GM18951 (cell line): ENCODE measurements at regions not wholly inside any gene's neighbourhood (a gene's known extent, or its start where the extent isn't known, plus 50 kb on each side); places are given as distances from the start of the nearest gene placed in this dataset.

Experiments used
- POLR2A ChIP-seq: IDR thresholded peaks from 4 replicates; pipeline ENCODE4 v1.6.1; 2011; ENCODE audit warnings: mild to moderate bottlenecking; ENCODE audit not compliant: insufficient read length, insufficient read depth; ENCODE audit errors: extremely low read depth
- in situ Hi-C: fragments of 300-500 bp; cut with MboI; formaldehyde crosslinking; loops from one replicate; pipeline ENCODE4 v1.12.0; 2022; ENCODE audit warnings: low sequenced_read_pairs, mixed read lengths, inconsistent platforms; ENCODE audit not compliant: unreplicated experiment

DNA sequence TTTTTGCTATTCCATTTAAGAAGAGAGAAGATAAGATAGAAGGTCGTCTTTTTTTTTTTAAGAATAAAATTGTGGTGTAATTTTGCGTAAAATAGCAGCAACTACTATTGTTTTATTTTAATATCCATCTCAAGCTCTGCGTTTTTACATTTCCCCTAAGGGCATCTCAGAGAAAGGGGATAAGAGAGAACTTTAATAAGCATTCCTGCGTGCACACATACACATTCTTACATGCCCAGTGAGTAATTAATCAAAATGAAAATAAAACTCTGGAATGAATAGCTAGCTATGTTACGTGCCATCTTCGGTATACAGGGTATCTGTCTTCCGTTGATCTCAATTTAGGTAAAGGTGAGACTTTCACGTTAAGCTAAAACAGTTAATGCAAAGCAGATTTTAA, 200.3 kb upstream of the TENM3 start:
- no peak for TF ChIP-seq POLR2A
- in situ Hi-C loops = no loop called here

DNA sequence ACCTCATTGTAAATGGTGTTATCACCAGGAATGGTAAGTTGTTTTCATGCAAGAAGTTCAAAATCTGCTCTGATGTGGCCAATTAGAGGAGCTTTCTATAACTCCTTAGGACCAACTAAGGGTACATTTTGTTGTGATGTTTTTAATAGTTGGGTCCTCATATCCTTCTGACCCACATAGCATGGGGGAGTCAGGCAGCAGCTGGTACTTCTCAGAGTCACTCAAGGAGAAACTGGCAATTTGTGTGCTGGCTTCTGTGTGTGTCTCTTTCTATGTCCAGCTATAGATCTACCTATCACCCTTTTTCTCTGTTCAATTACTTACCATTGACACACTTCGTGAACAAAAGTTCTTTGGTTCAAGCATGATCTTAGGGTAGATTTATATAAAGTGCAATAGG, 194.3 kb upstream of the TENM3 start:
- TF ChIP-seq POLR2A = no peak

GRCh38 chr4:182056866-182057265, 186.3 kb upstream of the TENM3 start:
- in situ Hi-C loops = no loop called here
- TF ChIP-seq POLR2A = no peak

More for the DNA sequence above, 194.3 kb upstream of the TENM3 start:
- in situ Hi-C loops = no loop called here

DNA sequence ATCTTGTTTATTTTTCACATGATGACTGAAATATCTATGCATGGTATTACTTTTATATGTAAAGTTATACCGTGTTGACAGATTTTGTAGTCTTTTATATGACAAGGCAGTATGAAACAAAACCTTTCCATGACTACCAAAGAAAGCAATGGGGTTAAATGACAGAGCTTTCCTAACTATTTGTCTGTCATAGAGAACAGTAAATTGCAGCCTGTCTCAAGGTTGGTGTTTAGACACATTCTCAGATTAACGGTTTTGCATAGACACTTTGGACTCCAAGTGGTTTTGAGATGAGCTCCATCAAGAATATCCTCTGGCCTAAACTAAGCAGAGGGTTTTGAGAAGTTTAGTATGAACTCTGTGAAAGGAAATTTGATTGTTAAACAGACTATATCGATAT, 180.7 kb upstream of the TENM3 start:
- no peak for TF ChIP-seq POLR2A
- in situ Hi-C loops = no loop called here

GRCh38 chr4:182062936-182063335, 180.3 kb upstream of the TENM3 start:
- in situ Hi-C loops = no loop called here

GRCh38 chr4:182063651-182064050, 179.6 kb upstream of the TENM3 start:
- TF ChIP-seq POLR2A = no peak
- in situ Hi-C loops = no loop called here

More at GRCh38 chr4:182062936-182063335, 180.3 kb upstream of the TENM3 start:
- TF ChIP-seq POLR2A = no peak

DNA sequence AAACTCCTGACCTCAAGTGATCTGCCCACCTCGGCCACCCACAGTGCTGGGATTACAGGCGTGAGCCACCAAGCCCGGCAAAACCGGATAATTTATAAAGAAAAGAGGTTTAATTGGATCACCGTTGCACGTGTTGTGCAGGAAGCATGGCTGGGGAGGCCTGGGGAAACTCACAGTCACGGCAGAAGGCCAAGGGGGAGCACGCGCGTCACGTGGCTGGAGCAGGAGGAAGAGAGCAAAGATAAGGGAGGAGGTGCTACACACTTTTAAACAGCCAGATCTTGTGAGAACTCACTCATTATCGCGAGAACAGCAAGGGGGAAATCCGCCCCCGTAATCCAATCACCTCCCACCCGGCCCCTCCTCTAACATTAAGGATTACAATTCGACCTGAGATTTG, 177.9 kb upstream of the TENM3 start:
- TF ChIP-seq POLR2A = no peak
- in situ Hi-C loops = no loop called here

DNA sequence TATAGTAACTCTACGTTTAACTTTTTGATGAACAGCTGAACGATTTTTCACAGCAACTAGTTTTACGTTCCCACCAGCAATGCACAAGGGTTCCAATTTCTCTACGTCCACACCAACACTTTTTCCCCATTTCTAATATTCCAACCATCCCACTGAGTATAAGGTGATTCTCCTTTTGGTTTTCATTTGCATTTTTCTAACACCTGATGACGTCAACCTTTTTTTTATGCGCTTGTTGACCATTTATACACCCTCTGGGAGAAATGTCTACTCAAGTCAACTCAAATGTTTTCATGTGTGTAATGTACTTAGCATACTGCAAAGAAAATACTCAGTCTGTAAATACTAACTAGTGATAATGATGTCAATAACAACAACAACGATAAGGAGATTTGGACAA, 177.2 kb upstream of the TENM3 start:
- in situ Hi-C loops = no loop called here
- TF ChIP-seq POLR2A = no peak

GRCh38 chr4:182067828-182068227, 175.4 kb upstream of the TENM3 start:
- in situ Hi-C loops = no loop called here
- TF ChIP-seq POLR2A = no peak

DNA sequence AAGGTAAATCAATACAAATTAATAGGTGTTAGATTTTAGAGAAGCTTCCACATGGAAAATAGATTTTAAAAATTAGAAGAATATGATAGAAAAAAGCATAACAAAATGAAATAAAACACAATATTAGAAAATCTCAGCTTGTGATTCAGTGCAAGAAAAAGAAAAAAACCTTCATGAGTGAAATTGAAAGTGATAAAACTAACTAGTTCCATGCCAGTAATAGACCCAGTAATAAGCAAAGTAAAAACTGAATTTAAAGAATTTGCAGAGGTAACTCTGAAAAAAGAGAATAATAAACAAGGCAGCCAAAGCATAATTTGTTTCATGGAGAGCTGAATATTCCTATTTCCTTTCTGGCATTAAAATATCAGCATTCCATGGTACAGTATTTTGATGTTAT, 174.3 kb upstream of the TENM3 start:
- in situ Hi-C loops = no loop called here
- no peak for TF ChIP-seq POLR2A

- in situ Hi-C loops = no loop called here
- TF ChIP-seq POLR2A = no peak
Observed at GRCh38 chr4:182073278-182073677, 169.9 kb upstream of the TENM3 start.

GRCh38 chr4:182074139-182074538, 169.1 kb upstream of the TENM3 start:
- in situ Hi-C loops = no loop called here
- no peak for TF ChIP-seq POLR2A

DNA sequence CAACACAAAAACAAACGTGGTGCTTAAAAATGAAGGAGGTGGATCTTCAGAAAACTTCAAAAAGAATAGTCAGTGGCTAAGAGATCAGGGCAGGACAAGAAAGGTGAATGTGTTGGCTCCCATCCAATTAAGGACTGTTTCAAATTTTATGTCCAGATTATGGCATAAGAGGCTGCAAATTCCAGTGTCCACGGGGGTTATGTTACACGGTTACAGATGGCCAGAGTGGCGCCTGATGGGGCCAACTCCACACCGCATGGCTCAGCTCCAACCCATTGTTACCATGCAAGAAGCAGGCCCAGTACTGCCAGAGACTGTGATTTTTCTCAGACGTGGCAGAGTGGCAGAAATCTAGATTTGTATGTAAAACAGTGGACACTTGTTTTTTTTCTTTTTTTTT, 168.4 kb upstream of the TENM3 start:
- no peak for TF ChIP-seq POLR2A
- in situ Hi-C loops = no loop called here

- in situ Hi-C loops = no loop called here
- no peak for TF ChIP-seq POLR2A
Observed at GRCh38 chr4:182082910-182083309, 160.3 kb upstream of the TENM3 start.

DNA sequence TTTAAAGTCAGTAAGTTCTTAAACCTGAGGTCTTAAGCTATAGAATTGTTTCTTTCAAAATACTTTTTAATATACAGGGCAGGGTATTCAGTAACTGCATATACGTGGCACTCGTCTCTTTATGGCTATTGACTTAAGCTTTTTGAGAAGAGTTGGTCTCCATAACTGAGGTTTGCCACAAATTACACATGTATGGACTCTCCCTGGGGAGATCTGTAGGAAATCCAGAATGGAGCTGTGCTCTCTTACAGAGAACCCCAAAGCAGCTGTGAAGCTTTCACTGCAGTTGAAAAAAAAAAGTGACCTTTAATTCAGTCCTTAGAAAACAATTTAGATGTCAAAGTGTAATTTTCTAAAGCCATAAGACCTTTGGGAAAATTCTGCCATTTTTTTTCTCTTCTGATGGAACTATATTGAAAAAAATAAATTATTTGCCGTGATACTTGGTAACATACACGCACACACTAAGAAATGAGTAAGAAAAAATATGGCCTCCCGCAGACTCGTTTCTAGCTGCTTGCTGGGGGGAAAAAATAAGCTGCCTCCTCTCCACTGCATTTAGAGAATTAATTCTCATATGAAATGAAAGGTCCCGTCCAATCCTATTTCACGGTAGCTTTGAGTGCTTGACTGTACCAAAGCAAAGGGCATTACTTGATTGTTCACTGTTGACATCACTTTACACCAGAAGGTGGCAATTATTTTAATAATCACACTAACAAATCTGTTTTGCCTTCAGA, 159.4 kb upstream of the TENM3 start:
- no peak for TF ChIP-seq POLR2A
- in situ Hi-C loops = no loop called here

- no peak for TF ChIP-seq POLR2A
- in situ Hi-C loops = no loop called here
Observed at GRCh38 chr4:182085051-182085480, 158.1 kb upstream of the TENM3 start.
